ENCODE measurements at regions not wholly inside any gene's neighbourhood (a gene's known extent, or its start where the extent isn't known, plus 50 kb on each side); places are given as distances from the start of the nearest gene placed in this dataset.
"Not testable (repeated sequence)": the region's sequence is repeated elsewhere in the genome, so short reads cannot be mapped to it uniquely, and the experiment has no call there.

DNA sequence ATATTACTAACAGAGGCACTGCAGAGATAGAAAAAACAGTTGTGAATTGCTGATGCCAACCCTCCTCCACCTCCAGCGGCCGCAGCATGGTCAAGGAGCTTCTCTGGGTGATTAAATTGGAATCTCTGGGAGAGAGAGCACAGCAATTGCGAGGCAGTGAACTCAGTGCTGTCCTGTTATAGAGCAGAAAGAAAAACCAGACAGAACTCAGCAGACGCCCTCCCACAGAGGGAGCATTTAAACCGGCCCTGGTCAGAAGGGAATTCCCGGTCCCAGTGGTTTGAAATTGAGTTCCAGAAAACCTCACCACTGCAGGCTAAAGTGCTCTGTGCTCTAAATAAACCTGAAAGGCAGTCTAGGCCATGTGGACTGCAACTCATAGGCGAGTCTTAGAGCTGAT lies 175.4 kb downstream of the SQOR start:
- DNase-seq = no peak

DNA sequence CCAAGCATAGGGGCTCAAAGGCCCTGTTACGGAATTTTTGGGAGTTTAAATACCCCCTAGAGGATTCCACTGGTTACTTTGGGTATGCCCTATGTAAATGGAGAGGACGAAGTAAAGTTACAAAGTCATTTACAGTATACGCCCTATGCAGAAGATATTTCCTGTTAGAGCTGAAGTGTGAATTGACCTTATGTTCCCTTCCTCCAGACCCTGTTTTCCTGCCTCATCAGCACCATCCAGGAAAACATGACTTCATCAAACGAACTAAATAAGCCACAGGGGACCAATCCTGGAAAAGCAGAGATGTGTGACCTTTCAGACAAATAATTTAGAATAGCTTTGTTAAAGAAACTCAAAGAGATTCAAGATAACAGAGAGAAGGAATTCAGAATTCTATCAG lies 177.4 kb downstream of the SQOR start:
- no peak for DNase-seq

DNA sequence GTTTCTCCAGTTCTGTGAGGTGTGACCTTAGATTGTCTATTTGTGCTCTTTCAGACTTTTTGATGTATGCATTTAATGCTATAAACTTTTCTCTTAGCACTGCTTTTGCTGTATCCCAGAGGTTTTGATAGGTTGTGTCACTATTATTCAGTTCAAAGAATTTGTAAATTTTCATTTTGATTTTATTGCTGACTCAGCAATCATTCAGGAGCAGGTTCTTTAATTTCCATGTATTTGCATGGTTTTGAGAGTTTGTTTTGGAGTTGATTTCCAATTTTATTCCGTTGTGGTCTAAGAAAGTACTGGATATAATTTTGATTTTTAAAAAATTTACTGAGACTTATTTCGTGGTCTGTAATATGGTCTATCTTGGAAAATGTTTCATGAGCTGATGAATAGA lies 182.7 kb downstream of the SQOR start:
- DNase-seq = not testable (repeated sequence)

DNA sequence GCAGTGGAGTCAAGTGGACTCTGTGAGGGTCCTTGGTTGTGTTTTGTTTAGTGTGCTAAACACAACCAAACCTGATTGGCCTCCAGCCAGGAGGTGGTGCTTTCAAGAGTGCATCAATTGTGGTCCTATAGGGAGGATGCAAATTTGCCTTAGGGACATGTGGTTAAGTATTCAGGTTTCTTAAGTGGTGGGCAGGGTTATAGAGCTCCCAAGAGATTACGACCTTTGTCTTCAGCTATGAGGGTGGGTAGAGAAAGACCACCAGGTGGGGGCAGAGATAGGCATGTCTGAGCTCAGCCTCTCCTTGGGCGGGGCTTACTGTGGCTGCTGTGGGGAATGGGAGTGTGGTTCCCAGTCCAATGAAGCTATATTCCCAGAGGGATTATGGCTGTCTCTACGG lies 186.6 kb downstream of the SQOR start:
- DNase-seq = no peak

DNA sequence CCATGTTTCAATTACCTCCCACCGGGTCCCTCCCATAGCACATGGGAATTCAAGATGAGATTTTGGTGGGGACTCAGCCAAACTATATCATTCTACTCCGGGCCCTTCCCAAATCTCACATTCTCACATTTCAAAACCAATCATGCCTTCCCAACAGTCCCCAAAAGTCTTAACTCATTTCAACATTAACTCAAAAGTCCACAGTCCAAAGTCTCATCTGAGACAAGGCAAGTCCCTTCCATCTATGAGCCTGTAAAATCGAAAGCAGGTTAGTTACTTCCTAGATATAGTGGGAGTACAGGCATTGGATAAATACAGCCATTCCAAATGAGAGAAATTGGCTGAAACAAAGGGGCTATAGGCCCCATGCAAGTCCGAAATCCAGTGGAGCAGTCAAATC lies 188.1 kb downstream of the SQOR start:
- not testable (repeated sequence) for DNase-seq

DNA sequence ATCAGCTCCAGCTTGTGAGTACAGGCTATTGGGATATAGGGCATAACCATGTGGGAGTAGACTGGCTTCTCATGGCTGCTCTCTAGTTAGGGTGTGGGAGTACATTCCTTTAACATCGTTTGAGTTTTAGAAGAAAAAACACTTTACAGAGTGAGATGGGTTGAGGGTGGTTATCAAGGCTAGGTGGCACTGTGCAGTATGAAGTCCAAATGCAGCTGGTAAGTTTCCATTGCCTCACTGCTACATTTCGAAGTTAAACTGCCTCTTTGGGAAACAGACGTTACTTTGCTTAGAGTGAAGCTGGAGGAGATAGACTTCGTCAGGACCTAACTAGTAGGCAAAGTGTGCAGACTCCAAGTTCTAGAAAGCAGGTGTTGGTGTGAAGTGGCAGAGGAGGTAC lies 192.4 kb downstream of the SQOR start:
- DNase-seq = no peak

DNA sequence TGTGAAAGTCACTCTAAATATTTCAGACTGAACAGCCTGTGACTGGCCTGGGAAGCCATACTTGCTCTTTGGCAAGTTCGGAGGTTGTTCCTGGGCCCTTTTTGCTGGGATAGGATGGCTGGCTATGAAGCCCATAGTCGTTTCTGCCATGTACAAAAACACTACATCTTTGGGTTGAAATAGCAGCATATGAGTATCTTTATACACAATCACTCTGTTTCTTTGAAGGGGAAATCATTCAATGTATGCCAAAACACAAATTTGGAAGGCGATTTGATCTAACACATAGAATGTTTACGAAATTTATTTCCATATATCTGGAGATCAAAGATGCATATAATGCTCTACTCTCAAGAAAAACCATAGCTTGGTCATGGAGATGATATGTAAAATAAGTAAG lies 192.9 kb downstream of the SQOR start:
- DNase-seq = no peak

DNA sequence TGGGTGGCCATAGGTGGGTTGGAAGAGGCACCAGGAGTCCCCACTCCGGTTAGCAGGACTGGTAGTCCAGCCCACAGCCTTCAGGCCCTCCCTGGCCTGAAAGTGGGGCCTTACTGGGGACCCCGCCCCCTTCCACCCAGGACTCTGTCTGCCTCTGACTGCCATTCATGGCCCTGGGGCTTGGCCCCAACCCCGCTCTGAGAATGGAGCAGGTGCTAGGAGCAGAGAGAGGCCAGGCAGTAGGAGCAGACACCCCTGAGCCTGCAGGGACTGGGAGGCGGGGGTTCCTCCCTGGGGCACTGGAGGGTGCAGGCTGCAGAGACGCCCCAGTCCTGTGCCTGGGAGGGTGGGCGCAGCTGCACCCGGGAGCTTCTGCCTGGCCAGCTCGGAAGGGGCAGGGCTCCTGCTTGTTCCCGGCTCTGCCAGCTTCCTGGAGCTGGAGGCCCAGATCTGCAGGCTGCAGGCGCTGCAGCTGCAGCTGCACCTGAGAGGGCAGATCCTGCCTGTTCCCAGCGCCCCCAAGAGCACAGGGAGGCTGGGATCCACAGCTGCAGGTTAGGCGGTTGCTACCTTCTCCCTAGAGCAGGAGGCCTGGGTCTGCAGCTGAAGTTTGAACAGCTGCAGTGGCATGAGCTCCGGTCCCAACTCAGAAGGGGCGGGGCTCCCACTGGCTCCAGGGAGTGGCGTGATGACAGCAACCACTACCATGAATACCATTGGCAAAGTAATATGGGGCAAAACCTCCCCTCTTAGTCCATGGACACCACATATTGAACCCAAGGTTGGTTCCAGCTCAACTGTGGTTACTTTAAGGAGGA lies 194.7 kb downstream of the SQOR start:
- DNase-seq = no peak

DNA sequence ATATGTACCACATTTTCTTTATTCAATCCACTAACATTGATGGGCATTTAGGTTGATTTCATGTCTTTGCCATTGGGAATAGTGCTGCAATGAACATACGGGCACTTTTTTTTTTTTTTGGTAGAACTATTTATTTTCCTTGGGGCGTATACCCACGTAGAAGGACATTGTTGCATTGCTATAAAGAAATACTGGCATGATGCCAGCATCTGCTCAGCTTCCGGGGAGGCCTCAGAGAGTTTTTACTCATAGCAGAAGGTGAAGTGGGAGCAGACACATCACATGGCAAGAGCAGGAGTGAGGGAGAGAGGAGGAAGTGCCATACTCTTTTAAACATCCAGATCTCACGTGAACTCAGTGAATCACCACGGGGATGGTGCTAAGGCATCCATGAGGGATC lies 197.0 kb downstream of the SQOR start:
- no peak for DNase-seq

DNA sequence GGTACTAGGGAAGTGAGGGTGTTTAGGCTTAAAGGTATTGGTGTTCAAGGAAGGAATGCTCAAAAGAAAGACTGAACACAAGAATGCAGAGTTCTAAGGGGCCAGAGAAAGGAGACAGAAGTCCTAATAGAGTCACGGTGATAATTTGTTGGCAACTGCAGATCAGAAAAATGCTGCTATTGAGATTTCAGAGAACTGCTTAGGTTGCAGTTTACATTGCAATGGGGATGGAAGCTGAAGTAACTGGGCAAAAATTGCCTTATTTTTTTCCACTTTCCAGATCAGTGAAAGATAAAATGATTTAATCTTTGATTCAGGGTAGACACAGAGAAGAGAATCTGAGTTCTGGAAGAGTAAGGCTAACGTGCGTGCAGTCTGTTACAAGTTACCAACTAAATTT lies 199.8 kb downstream of the SQOR start:
- no peak for DNase-seq

DNA sequence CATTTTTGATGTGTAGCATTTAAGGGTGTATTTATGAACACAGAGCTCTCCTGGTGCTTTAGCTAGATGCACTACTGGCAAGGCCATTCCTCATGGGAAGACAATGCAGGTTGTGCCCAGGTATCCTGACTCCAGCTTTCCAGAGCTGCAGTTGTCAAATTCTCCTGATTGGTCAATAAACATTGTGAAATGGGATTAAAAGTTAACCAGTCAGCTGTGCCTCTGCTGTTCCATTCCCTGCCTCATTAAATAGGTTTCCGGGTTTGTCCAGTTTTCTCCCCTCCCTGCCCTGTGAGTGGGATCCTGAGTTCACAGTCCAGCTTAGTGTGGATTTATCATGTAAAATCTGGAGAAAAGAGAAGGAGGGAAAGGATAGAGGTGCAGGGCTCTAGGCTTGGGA lies 207.3 kb downstream of the SQOR start:
- no peak for DNase-seq

DNA sequence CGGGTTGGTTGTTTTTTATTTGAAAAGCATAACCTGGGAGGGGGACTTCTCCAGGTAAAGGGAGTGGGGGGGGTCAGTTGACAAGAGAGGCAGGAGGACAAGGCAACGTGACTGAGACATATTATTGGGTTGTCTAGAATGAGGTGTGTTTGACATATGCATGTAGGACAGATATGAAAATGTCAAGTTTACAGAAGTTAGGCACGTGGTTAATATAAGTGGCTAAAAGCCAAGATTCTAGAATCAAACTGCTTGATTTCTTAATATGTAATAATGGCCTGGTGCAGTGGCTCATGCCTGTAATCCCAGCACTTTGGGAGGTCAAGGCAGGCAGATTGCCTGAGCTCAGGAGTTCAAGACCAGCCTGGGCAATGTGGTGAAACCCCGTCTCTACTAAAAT lies 212.8 kb downstream of the SQOR start:
- no peak for DNase-seq

DNA sequence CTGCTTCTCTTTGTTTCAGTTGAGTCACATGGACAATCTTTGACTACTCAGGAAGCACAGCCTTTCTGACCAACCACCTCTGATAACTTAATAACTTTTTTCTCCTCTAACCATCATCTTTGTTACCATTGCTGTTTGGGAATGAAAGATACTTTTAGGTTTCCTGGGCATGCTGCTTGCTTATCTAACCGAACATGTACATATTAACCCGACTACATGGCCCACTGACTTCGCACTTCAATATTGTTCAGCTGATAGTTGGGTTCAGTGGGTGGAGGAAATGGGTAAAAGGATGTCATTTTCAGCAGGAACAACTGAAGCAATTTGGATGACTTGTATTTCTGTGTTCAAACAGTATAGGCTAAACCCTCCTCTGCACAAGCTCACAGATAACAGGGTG lies 214.3 kb downstream of the SQOR start:
- no peak for DNase-seq

DNA sequence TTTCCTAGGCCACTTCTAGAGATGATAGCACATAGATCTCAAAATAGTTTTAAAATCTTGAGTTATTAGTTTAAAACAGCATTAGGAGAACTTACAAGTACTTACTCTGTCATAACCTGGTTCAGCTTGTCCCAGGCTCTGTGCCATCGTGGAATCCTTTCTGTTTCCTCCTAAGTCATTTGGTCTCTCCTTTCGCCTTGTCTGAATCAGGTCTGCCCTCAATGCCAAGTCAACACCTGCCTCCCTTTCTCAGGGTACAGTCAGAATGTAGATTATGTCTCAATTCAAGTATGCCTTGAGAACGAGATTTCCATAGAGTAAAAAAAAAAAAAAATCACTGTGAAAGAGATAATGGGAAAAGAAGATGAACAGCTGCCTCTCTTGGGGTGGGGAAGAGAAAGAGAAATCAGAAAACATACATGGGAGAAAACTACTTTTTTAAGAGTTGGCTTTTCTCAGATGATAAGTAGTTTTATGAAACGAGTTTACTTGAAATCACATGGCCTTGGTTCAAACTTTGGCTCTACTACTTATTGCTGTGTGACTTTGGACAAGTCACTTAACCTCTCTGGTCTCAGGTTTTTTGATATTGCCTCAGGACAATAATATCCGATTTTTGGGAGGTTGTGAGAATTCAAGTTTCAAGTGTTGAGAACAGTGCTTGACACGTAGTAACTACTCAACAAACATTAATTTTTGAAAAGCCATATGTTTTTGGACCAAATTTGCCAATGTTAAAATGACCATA lies 219.8 kb downstream of the SQOR start:
- DNase-seq = no peak

DNA sequence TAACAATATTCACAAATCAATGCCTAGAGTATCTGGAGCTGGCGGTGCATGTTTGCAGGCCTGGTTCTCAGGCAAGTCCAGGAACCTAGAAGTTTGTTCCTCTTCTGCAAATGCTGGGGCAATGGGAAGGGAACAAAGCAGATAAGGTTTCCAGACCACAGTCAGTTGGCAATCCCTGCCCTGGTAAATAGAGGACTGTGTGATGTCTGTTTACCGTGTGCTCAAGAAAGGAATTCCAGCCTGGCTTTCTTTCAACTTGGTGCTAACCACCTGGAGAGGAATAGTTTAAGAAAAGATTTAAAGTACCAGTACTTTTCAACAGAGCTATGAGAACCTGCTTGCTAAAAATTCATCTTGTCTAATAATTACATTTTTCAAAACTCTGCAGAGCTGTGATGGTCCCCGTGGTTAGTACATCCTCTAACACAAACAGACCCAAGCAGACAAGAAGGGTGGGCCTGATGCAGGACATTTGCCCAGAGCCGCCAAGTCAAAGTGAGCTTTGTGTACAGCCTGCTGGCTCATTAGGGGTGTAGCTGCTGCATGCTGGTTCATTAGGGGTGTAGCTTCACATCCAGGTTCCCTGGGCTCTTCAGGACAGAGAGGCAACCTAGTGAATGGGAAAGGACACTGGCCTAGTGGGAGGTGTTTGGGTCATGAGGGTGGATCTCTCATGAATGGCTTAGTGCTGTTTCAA lies 220.5 kb downstream of the SQOR start:
- DNase-seq = peak; percentile 16 to 20

DNA sequence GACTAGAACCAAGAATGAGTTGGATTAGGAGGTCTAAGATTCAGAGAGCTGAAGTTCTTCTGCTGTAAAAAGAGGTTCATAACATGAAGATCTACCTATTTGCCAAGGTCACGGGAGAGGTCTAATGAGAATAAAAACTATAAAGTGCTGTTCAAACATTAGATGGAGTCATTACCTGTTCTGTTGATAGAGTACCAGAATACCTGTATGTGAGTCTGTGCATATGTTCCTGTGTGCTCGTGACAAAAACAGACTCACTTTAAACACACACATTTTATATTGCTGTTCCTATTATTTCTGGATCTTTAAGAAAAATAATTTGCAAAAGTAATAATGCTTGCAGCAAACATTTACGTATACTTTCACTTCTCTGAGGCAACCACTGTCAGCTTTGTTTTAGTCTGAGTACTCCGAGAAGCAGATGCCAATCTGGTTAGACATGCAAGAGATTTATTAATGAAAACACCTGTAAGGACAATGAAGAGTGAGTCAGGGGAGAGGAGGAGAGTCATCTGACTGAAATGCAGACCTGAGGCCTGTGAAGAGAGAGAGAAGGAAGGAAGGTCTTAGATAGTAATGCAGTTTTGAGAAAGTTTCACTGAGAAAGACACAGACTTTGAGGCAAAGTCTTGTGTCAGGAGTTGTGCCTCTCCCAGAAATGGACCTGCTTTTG lies 221.2 kb downstream of the SQOR start:
- no peak for DNase-seq

DNA sequence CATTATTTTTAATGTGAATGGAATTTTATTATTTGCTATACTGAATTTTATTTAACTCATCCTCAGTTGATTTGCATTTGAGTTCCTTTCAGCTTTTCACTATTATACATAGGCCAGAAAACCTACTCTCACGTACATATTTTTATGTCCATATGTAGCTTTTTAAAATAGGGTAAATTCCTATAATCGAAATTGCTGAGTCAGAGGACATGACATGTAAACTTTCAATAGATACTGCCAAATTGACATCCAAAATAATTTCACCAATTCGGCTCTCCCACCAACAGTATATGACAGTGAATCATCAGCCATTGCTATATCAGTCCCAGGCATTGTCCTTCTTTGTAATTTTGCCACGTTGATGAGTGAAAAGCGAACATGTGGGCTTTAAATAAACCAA lies 222.5 kb downstream of the SQOR start:
- DNase-seq = no peak

DNA sequence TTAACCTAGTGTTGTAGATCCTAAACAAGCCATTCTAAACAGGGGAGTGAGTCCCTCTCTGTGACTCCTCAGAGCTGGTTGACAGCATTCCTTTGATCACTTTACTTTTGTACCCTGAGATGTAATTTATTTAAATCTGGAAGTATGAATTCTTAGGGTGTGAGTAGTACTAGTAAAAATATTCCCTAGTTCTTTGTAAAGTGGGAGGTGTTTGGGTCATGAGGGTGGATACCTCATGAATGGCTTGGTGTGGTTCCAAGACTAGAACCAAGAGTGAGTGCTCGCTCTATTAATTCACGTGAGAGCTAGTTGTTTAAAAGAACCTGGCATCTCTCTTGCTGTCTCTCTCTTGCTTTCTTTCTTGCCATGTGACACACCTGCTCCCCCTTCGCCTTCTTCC lies 223.7 kb downstream of the SQOR start:
- no peak for DNase-seq

DNA sequence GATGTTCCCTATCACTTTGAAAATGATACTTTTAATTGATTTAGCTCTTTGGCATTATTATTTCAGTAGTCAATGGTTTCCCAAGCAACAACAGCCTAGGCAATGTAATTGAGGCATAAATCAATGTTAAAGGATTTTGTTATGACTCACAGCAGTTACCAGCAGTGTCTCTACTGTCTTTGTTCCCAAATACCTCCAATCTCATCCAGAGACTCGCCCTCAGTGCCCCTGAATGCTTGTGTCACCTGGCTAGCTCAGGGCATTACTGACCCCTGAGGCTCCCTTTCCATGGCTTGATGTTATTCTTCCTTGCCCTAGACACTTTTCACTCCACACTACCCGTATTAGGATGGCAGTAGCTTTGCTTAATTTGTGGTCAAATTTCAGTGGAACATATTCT lies 227.2 kb downstream of the SQOR start:
- DNase-seq = no peak

DNA sequence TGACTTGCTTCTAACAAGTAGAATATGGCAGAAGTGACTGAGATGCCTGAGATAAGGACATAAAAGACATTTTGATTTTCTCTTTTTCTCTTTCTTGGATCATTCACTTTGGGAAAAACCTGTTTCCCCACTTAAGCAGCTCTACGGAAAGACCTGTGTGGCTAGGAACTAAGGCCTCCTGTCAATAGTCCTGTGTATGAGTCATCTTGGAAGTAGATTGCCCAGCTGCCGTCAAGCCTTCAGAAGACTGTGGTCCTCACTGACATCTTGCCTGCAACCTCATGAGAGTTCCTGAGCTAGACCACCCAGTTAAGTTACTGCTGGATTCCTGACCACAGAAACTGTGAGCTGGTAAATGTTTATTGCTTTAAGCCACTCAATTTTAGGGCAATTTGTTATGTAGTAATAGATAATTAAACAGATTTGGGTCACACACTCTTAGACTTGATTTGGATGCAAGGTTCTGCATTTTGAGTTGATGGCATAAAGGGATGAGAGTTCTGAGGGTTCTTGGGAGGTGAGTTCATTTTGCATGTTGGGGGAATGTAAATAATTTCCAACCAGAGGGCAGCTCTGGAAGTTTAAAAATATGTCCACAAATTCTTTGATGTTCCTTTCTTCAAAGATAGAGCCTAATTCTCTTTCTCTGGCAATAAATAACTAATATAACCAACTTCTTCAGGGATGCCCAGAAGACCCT lies 229.2 kb downstream of the SQOR start:
- DNase-seq = no peak

DNA sequence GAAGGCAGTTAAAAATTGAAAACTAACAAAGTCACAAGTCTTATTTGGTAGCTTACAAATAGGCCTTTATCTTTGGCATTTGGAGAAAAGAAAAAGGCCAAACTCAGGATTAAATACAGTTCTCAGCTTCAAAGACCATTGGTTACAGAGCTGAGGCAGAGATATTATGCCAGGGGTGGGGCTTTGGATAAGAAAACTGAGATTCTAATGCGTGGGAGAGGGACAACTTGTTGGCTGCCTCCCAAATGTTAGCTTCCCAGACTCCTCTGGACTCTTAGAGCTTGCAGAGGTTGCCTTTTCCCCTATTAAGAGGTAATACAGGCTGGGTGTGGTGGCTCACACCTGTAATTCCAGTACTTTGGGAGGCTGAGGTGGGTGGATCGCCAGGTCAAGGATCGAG lies 231.8 kb downstream of the SQOR start:
- DNase-seq = no peak

DNA sequence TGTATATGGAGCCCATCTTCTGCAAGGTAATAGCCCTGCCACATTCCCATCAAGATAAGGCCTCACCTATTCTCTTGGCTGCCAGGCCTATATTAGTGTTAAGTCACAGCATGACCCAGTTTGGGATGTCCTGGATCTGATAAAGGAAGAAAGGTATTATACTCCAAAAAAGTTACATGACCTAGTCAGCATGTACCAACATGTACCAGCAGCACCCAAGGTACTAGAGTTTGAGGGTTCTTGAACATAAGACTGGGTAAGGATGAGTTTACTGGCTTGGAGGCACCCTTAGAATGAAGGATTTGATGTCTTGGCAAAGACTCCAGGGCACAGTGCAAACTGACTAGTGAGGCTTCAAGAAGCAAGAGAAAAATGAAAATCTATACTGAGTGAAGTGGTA lies 232.5 kb downstream of the SQOR start:
- no peak for DNase-seq

Measured in right lung (tissue), 2 donors.